PC-9 (cell line): ENCODE measurements at regions not wholly inside any gene's neighbourhood (a gene's known extent, or its start where the extent isn't known, plus 50 kb on each side); places are given as distances from the start of the nearest gene placed in this dataset.
"Not testable (repeated sequence)": the region's sequence is repeated elsewhere in the genome, so short reads cannot be mapped to it uniquely, and the experiment has no call there.

Experiments
- EZH2 ChIP-seq: fragments of 200-600 bp; sonication (generic); IDR thresholded peaks from 2 replicates; pipeline ENCODE4 v1.8.0; 2017; ENCODE audit warnings: antibody characterized with exemption, low read depth
- TF ChIP-seq, protein P1 (sequence below): fragments of 200-600 bp; sonication (generic); conservative IDR thresholded peaks from 2 replicates; pipeline ENCODE4 v1.6.1; 2017; ENCODE audit warnings: mixed run types, antibody characterized with exemption, mild to moderate bottlenecking, moderate library complexity

DNA sequence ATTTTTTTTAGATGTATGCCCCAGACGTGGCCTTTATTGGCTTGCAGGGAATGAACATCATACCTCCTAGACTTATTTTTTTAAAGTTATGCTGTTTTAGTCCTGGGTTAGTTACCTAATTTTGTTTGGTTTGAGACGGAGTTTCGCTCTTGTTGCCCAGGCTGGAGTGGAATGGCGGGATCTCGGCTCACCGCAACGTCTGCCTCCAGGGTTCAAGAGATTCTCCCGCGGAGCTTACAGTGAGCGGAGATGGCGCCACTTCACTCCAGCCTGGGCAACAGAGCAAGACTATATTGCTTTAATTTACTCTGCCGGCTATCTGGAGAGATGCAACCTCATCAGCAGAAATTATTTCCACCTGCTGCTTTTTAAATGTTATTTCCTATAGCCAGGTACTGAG, 82.9 kb upstream of the TNK2 start:
- TF ChIP-seq, protein P1, sequence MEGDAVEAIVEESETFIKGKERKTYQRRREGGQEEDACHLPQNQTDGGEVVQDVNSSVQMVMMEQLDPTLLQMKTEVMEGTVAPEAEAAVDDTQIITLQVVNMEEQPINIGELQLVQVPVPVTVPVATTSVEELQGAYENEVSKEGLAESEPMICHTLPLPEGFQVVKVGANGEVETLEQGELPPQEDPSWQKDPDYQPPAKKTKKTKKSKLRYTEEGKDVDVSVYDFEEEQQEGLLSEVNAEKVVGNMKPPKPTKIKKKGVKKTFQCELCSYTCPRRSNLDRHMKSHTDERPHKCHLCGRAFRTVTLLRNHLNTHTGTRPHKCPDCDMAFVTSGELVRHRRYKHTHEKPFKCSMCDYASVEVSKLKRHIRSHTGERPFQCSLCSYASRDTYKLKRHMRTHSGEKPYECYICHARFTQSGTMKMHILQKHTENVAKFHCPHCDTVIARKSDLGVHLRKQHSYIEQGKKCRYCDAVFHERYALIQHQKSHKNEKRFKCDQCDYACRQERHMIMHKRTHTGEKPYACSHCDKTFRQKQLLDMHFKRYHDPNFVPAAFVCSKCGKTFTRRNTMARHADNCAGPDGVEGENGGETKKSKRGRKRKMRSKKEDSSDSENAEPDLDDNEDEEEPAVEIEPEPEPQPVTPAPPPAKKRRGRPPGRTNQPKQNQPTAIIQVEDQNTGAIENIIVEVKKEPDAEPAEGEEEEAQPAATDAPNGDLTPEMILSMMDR: not testable (repeated sequence)
- TF ChIP-seq EZH2: not testable (repeated sequence)
